NK-92 treated with Interleukin-12 subunit alpha and Interleukin-12 subunit beta, amount 100 ng/mL, for 24 hours (cell line): ENCODE measurements at regions not wholly inside any gene's neighbourhood (a gene's known extent, or its start where the extent isn't known, plus 50 kb on each side); places are given as distances from the start of the nearest gene placed in this dataset.

Experiments
- DNase-seq: peaks from one replicate; lab custom pipeline; 2025; lab: John Stamatoyannopoulos, UW

GRCh38 chr19:28019371-28019770 is 1193.6 kb downstream of the UQCRFS1 start:
- DNase-seq, result no peak

- no peak for DNase-seq
These were observed 1194.5 kb downstream of the UQCRFS1 start for GRCh38 chr19:28018499-28018898.

- DNase-seq, result no peak
These were observed 1198.1 kb downstream of the UQCRFS1 start for GRCh38 chr19:28014615-28015405.

GRCh38 chr19:28012361-28012760 is 1200.6 kb downstream of the UQCRFS1 start:
- DNase-seq, result no peak

GRCh38 chr19:28010656-28011055 is 1202.3 kb downstream of the UQCRFS1 start:
- DNase-seq, result no peak

- DNase-seq, result no peak
These were observed 1203.3 kb downstream of the UQCRFS1 start for GRCh38 chr19:28009696-28010095.

- DNase-seq, result no peak
These were observed 1204.3 kb downstream of the UQCRFS1 start for GRCh38 chr19:28008695-28009094.

- no peak for DNase-seq
These were observed 1209.4 kb downstream of the UQCRFS1 start for GRCh38 chr19:28003543-28003942.

GRCh38 chr19:27997069-27997468 is 1215.9 kb downstream of the UQCRFS1 start:
- no peak for DNase-seq

- DNase-seq, result no peak
These were observed 1219.1 kb downstream of the UQCRFS1 start for GRCh38 chr19:27993619-27994570.

GRCh38 chr19:27986299-27986698 is 1226.7 kb downstream of the UQCRFS1 start:
- no peak for DNase-seq

- DNase-seq, result no peak
These were observed 1237.4 kb downstream of the UQCRFS1 start for GRCh38 chr19:27975419-27976005.

- no peak for DNase-seq
These were observed 1238.9 kb downstream of the UQCRFS1 start for GRCh38 chr19:27974082-27974513.

GRCh38 chr19:27972291-27973040 is 1240.5 kb downstream of the UQCRFS1 start:
- no peak for DNase-seq

- DNase-seq, result no peak
These were observed 1241.1 kb downstream of the UQCRFS1 start for GRCh38 chr19:27971869-27972268.

GRCh38 chr19:27971071-27971470 is 1241.9 kb downstream of the UQCRFS1 start:
- DNase-seq, result no peak

GRCh38 chr19:27966390-27966816 is 1246.5 kb downstream of the UQCRFS1 start:
- no peak for DNase-seq

GRCh38 chr19:27964185-27964584 is 1248.8 kb downstream of the UQCRFS1 start:
- no peak for DNase-seq

GRCh38 chr19:27962264-27962663 is 1250.7 kb downstream of the UQCRFS1 start:
- DNase-seq, result no peak

- DNase-seq, result no peak
These were observed 1257.2 kb downstream of the UQCRFS1 start for GRCh38 chr19:27955485-27956480.
